ENCODE measurements at regions not wholly inside any gene's neighbourhood (a gene's known extent, or its start where the extent isn't known, plus 50 kb on each side); places are given as distances from the start of the nearest gene placed in this dataset.

DNA sequence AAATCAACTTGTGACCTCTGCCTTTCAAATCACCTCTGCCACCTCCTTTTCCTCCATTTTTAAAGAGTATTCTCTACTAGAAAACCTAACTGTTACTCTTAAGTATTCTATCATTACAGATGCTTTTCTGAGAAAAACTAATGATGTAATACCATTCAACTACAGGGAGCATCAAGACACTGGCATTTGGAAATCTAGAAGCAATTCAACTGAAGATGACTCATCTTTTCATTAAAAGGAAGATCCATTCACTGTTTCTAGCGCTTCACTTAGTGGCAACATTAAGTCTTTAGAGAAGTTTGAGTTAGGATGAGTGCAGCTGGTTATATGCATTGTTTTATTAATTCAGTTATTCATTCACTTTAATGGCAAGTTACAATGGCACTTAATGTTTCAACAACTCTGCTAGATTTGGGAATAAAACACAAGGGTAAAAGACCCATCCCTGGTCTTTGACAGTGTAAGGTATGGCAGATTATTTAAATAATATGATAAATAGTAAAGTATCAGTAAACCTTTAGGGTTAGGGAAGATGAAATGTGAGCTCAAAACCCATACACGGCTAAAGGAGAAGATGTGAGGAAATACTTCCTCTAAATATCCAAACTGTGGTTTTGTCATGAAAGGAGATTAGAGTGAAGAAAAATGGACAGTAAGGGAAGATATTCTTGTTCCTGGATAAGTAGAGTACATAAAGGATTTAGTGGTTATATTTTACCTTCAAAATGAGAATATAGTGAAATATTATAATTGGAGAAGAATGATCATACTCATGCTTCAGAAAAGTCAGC is 61.7 kb downstream of the KCNJ2 start:
- DNase-seq (ENCODE audit: low read depth in 3 of 3), result no peak

DNA sequence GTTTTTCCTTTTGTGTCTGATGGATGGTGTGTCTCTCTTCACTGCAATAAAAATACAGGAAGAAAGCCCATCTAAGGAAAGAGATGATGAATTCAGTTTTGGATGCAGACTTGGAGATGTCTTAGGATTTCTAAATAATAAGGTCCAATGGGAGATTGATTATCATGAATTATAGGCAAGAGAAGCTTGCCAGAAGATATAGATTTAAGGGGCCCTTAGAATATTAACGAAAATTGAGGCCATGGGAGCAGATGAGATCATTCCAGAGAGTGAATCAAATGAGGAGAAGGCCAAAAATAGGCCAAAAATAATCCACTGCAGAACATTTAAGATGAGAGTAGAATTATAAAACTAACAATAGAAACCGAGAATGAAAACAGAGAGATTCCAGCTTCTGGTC is 63.1 kb downstream of the KCNJ2 start:
- DNase-seq (ENCODE audit: low read depth in 3 of 3), result no peak

- DNase-seq (ENCODE audit: low read depth in 3 of 3), result no peak
Measured at GRCh38 chr17:70235252-70235651, 65.9 kb downstream of the KCNJ2 start.

- no peak for DNase-seq (ENCODE audit: low read depth in 3 of 3)
Measured at GRCh38 chr17:70238228-70238627, 68.9 kb downstream of the KCNJ2 start.

DNA sequence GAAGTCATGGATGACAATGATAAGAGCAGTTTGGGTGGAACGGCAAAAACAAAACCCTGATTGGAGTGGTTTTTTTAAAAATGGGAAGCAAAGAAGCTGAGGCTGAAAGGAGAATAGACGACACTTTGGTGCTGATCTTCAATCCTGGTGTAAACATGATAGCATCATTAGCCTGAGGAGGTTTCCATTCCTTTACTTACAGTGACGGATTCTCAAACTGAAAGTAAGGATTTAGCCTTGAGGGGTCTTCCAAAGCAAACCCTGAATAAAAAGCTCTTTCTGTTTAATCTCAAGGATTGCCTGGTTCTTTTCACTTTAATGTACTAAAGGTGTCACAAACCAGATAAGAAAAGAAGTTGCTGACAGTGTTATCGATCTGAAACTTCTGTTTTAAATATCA is 69.3 kb downstream of the KCNJ2 start:
- no peak for DNase-seq (ENCODE audit: low read depth in 3 of 3)

DNA sequence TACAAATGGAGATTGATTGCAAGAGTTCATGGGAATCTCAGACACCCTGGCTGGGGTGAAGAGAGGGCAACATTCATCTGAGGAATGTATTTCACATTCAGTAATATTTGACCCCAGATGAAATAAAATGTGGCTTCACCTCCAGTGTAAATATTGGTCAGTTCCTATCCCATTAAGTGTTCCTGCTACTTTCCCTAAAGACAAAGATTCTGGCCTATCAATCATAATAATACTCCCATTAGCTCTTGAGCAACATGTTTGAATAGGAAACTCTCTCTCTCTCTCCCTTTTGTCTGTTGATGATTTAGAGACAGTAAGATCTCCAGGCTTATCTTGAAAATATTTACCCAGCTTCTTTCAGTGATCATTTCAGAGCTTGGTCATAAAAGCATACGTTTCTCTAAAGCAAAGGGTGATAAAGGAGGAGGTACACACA is 70.1 kb downstream of the KCNJ2 start:
- no peak for DNase-seq (ENCODE audit: low read depth in 3 of 3)

DNA sequence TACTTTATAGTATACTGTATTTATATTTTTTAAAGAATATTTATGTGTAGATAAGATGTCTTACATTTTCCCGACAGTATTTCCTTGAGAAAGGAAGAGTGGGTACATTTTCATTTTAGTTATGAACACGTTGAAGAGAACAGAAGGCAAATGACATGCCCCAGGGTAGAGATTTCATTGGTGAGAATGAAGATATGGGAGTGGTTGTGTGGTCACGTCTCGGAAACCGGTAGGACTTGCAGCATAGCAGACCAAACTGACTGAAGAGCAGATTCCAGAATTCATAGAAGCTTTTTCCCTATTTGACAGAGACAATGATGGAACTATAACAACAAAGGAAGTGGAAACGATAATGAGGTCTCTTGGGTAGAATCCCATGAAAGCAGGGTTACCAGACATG is 71.7 kb downstream of the KCNJ2 start:
- DNase-seq (ENCODE audit: low read depth in 3 of 3), result no peak

GRCh38 chr17:70242781-70243437 is 73.6 kb downstream of the KCNJ2 start:
- no peak for DNase-seq (ENCODE audit: low read depth in 3 of 3)

GRCh38 chr17:70251706-70252105 is 82.4 kb downstream of the KCNJ2 start:
- no peak for DNase-seq (ENCODE audit: low read depth in 3 of 3)

- no peak for DNase-seq (ENCODE audit: low read depth in 3 of 3)
Measured at GRCh38 chr17:70254735-70255460, 85.6 kb downstream of the KCNJ2 start.

DNA sequence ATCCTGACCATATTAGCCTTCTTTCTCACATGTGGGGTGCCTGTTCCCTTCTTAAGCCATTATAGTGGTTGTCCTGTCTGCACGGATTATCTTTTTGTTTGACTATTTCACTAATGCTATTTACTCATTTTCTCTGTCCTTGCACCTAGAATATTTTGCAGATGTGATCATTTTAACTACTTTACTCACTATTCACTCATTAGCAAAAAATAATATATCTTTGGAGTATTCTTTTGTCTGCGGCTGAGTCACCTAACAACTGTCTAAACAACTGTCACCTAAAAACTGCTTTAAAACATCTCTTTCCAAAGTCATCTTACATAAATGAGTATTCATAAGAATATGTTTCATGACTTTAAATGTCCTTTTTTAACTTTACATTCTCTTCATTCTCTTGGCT is 87.4 kb downstream of the KCNJ2 start:
- no peak for DNase-seq (ENCODE audit: low read depth in 3 of 3)

DNA sequence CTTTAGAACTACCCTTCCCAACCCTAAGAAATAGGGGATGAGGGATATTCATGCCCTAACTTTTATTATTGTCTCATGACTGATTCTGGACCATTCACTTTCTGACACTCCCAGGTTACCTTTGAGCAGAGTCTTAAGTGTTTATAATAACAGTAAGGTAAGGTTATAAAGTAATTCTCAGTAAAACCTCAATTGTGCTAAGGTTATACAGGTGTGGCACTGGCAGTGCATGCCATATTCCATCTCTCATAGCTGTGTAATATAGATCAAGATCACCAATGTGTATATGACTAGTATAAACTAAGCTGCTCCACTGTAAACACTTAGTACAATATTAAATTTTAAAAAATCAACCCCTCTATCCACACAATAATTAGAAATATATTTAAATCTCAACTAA is 89.1 kb downstream of the KCNJ2 start:
- DNase-seq (ENCODE audit: low read depth in 3 of 3), result no peak

DNA sequence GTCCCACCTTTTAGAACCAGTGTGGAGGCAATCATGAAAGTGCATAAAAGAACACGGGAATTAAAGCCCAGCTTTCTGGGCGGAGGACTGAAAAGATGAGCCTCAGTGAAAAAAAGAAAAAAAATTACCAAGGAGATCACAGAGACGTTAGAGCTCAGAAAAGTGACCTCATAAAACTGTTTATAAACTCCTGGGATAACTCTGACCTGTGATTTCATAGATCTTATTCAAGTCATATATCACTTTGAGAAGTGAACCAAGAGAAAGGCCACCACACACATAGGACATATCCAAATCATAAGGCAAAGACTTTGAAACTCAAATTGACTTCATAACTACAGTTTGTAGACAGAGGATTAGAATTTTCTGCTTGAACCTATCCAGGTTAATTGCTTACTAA is 90.1 kb downstream of the KCNJ2 start:
- DNase-seq (ENCODE audit: low read depth in 3 of 3), result no peak

DNA sequence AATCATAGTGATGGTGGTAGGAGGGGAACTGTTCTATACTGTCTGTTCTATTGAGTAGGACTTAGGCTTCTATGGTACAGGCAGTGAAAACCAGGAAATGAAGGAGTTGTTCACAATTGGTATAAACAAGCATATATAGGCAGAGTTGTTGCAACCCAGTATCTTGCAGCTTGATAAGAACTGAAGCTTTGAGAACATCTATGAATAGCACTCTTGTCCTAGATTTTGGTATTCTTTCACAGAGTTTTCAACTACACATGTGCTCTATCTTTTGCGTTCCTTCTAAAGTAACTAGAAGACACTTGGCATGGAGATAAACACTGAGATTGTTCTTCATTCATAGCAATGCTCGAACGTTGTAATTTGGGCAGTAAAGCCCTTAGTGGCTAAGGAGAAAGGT is 91.8 kb downstream of the KCNJ2 start:
- DNase-seq (ENCODE audit: low read depth in 3 of 3), result no peak

- no peak for DNase-seq (ENCODE audit: low read depth in 3 of 3)
Measured at GRCh38 chr17:70265471-70265870, 96.1 kb downstream of the KCNJ2 start.

- DNase-seq (ENCODE audit: low read depth in 3 of 3), result no peak
Measured at GRCh38 chr17:70266394-70266793, 97.1 kb downstream of the KCNJ2 start.

GRCh38 chr17:70268383-70268782 is 99.1 kb downstream of the KCNJ2 start:
- no peak for DNase-seq (ENCODE audit: low read depth in 3 of 3)

DNA sequence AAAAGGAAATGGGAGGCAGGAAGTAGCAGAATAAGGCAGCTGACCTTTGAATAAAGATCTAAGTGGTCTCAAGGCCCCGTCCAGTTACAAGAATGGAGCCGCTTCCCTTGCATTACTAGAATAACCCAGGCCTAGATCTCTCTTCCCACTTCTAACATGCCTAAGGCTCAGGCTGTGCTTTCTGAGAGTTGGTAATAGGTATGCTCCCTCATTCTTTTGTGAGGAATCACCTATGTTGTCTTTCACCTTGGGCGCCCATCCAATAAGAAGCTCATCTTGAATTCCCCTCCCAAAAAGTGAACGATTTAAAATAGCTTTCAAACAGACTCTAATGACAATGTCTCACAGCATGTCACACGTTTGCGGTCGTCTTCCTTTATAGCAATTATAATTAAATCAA is 101.2 kb downstream of the KCNJ2 start:
- DNase-seq (ENCODE audit: low read depth in 3 of 3), result no peak

DNA sequence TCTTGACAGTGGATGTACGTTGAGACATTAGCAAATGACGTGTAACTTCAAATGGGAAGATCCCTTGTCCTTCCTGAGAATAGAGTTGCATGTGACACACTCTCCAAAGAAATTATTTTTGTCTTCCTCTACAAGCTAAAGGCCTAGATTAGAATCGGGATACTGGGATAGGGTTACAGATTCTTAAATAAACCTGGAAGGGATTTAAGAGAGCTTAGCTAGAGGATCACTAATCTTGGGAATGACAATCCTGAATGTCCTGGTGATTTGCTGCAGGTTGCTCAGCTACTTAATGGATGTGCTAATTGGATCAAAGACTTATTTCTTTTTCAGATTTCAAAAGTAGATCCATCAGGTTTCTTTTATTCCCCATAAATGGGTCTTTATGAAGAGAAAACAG is 101.9 kb downstream of the KCNJ2 start:
- no peak for DNase-seq (ENCODE audit: low read depth in 3 of 3)

DNA sequence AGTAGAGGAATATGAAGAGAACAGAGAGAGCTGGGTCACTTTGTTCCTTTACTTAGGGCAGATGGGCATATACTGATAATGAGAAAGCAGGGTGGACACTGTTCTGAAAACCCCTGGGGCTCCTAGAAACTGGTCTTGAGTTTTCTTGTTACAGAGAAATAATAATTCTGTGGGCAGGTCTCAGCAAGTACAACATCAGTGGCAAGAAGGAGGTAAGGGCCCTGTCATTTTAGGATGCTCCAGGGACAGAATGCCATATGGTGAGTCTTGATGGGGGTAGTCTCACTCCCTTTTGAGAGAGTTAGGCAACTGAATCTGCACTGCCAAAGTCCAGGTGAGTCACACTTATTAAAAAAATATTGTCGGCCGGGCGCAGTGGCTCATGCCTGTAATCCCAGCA is 102.3 kb downstream of the KCNJ2 start:
- DNase-seq (ENCODE audit: low read depth in 3 of 3), result no peak

GRCh38 chr17:70274255-70274654 is 104.9 kb downstream of the KCNJ2 start:
- DNase-seq (ENCODE audit: low read depth in 3 of 3), result no peak

DNA sequence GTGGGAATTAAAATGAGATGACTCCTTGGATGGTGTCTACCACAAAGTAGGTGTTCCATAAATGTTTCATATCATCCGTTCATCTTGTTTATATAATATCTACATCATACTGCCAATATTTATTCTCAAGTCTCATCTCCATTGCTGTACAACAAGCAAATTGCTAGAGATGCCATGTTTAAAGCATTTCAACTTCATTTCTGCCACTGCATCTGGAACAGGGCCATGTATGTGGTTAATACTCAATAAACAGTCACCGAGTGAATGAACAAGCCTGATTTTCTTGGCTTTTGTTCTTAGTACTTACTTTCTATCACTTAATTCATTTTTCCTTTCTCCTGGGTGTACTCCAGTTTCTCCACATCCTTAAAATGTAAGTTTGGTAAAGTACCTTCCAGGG is 107.6 kb downstream of the KCNJ2 start:
- DNase-seq (ENCODE audit: low read depth in 3 of 3), result no peak
